ENCODE measurements at regions not wholly inside any gene's neighbourhood (a gene's known extent, or its start where the extent isn't known, plus 50 kb on each side); places are given as distances from the start of the nearest gene placed in this dataset.
A peak's percentile ranks its signal among the peaks of the same experiment; 100 is the strongest.
"Not testable (repeated sequence)": the region's sequence is repeated elsewhere in the genome, so short reads cannot be mapped to it uniquely, and the experiment has no call there.

- Histone ChIP-seq H3K27me3 (no peaks in the 10 kb centered on the region), H3K4me3 (no peak overlapping the region), H3K36me3 (no peaks in the 10 kb centered on the region), H3K9me3 (no peaks in the 10 kb centered on the region)
- DNase-seq, result no peak
These were observed 94.6 kb downstream of the APOB start for GRCh38 chr2:20949256-20949655.

- no peak for DNase-seq
- H3K27me3 ChIP-seq, result no peaks in the 10 kb centered on the region
These were observed 97.4 kb downstream of the APOB start for GRCh38 chr2:20946468-20946867.

GRCh38 chr2:20943721-20944120, 100.2 kb downstream of the APOB start:
- H3K27me3 ChIP-seq, H3K9me3 ChIP-seq, DNase-seq: not testable (repeated sequence)

More at GRCh38 chr2:20946468-20946867, 97.4 kb downstream of the APOB start:
- no peak overlapping the region for H3K4me3 ChIP-seq
- no peaks in the 10 kb centered on the region for H3K36me3 ChIP-seq
- H3K9me3 ChIP-seq, result no peaks in the 10 kb centered on the region

GRCh38 chr2:20942646-20943125, 101.2 kb downstream of the APOB start:
- Histone ChIP-seq H3K4me3 (no peak overlapping the region), H3K27me3 (no peaks in the 10 kb centered on the region), H3K36me3 (no peaks in the 10 kb centered on the region), H3K9me3 (no peaks in the 10 kb centered on the region)
- DNase-seq, result no peak

More at GRCh38 chr2:20943721-20944120, 100.2 kb downstream of the APOB start:
- not testable (repeated sequence) for H3K36me3 ChIP-seq, H3K4me3 ChIP-seq

GRCh38 chr2:20940856-20941255, 103.0 kb downstream of the APOB start:
- H3K27me3 ChIP-seq, result no peaks in the 10 kb centered on the region

GRCh38 chr2:20939931-20940795, 103.7 kb downstream of the APOB start:
- Histone ChIP-seq H3K27me3 (no peaks in the 10 kb centered on the region), H3K9me3 (no peaks in the 10 kb centered on the region), H3K4me3 (no peak overlapping the region), H3K36me3 (no peaks in the 10 kb centered on the region)
- DNase-seq, result no peak

More at GRCh38 chr2:20940856-20941255, 103.0 kb downstream of the APOB start:
- no peak for DNase-seq
- no peaks in the 10 kb centered on the region for H3K36me3 ChIP-seq
- H3K9me3 ChIP-seq, result no peaks in the 10 kb centered on the region
- H3K4me3 ChIP-seq, result no peak overlapping the region

- no peak for DNase-seq
- Histone ChIP-seq H3K27me3 (no peaks in the 10 kb centered on the region), H3K9me3 (no peaks in the 10 kb centered on the region), H3K36me3 (no peaks in the 10 kb centered on the region), H3K4me3 (no peak overlapping the region)
These were observed 106.5 kb downstream of the APOB start for GRCh38 chr2:20937353-20937752.

GRCh38 chr2:20935168-20935775, 108.6 kb downstream of the APOB start:
- Histone ChIP-seq H3K9me3 (no peaks in the 10 kb centered on the region), H3K27me3 (no peaks in the 10 kb centered on the region), H3K36me3 (no peaks in the 10 kb centered on the region), H3K4me3 (no peak overlapping the region)
- no peak for DNase-seq

GRCh38 chr2:20934236-20934635, 109.6 kb downstream of the APOB start:
- Histone ChIP-seq H3K27me3 (no peaks in the 10 kb centered on the region), H3K36me3 (no peaks in the 10 kb centered on the region), H3K4me3 (no peak overlapping the region), H3K9me3 (no peaks in the 10 kb centered on the region)
- no peak for DNase-seq

GRCh38 chr2:20933714-20934113, 110.2 kb downstream of the APOB start:
- no peak for DNase-seq
- H3K27me3 ChIP-seq, result no peaks in the 10 kb centered on the region
- H3K4me3 ChIP-seq, result no peak overlapping the region
- no peaks in the 10 kb centered on the region for H3K36me3 ChIP-seq
- no peaks in the 10 kb centered on the region for H3K9me3 ChIP-seq

GRCh38 chr2:20931346-20931745, 108.4 kb upstream of the LDAH start:
- H3K4me3 ChIP-seq, result no peak overlapping the region
- H3K36me3 ChIP-seq, result no peaks in the 10 kb centered on the region
- H3K27me3 ChIP-seq, result no peaks in the 10 kb centered on the region
- no peaks in the 10 kb centered on the region for H3K9me3 ChIP-seq
- no peak for DNase-seq

- Histone ChIP-seq H3K9me3 (no peaks in the 10 kb centered on the region), H3K27me3 (no peaks in the 10 kb centered on the region), H3K4me3 (no peak overlapping the region), H3K36me3 (no peaks in the 10 kb centered on the region)
- DNase-seq, result peak; percentile 28
These were observed 108.0 kb upstream of the LDAH start for GRCh38 chr2:20930928-20931327.

GRCh38 chr2:20929721-20930120, 106.8 kb upstream of the LDAH start:
- Histone ChIP-seq H3K4me3 (no peak overlapping the region), H3K9me3 (no peaks in the 10 kb centered on the region), H3K36me3 (no peaks in the 10 kb centered on the region), H3K27me3 (no peaks in the 10 kb centered on the region)
- DNase-seq, result no peak

- Histone ChIP-seq H3K27me3 (no peaks in the 10 kb centered on the region), H3K36me3 (no peaks in the 10 kb centered on the region), H3K9me3 (no peaks in the 10 kb centered on the region), H3K4me3 (no peak overlapping the region)
- DNase-seq, result no peak
These were observed 105.7 kb upstream of the LDAH start for GRCh38 chr2:20928617-20929016.

- no peaks in the 10 kb centered on the region for H3K9me3 ChIP-seq
- H3K36me3 ChIP-seq, result no peaks in the 10 kb centered on the region
- H3K4me3 ChIP-seq, result no peak overlapping the region
- DNase-seq, result peak; percentile 8
- H3K27me3 ChIP-seq, result no peaks in the 10 kb centered on the region
These were observed 102.5 kb upstream of the LDAH start for GRCh38 chr2:20925265-20925889.

- Histone ChIP-seq H3K36me3 (no peaks in the 10 kb centered on the region), H3K27me3 (no peaks in the 10 kb centered on the region), H3K9me3 (no peaks in the 10 kb centered on the region), H3K4me3 (no peak overlapping the region)
- DNase-seq, result no peak
These were observed 96.4 kb upstream of the LDAH start for GRCh38 chr2:20919297-20919800.
